Mucosa of rectum (tissue), 2 donors: ENCODE measurements at regions not wholly inside any gene's neighbourhood (a gene's known extent, or its start where the extent isn't known, plus 50 kb on each side); places are given as distances from the start of the nearest gene placed in this dataset.
A peak's percentile ranks its signal among the peaks of the same experiment; 100 is the strongest.

Source experiments
- H3K27ac ChIP-seq, 2 donors: one replicate each; pipeline ENCODE4 v1.7.0; 2013; ENCODE audit warnings: inconsistent platforms in 2 of 2, low read depth in 2 of 2, low read length in 2 of 2
- H3K27me3 ChIP-seq, 2 donors: one replicate each; pipeline ENCODE4 v1.7.0; 2013; ENCODE audit warnings: low read length in 2 of 2; ENCODE audit not compliant: control insufficient read depth in 2 of 2, insufficient read depth in 2 of 2
- H3K36me3 ChIP-seq, 2 donors: one replicate each; pipeline ENCODE4 v1.7.0; 2013; ENCODE audit warnings: low read length in 2 of 2; ENCODE audit not compliant: control insufficient read depth in 2 of 2, insufficient read depth in 2 of 2
- H3K4me1 ChIP-seq, 2 donors: one replicate each; pipeline ENCODE4 v1.7.0; 2013; ENCODE audit warnings: low read length in 2 of 2, mild to moderate bottlenecking in 1 of 2; ENCODE audit not compliant: control insufficient read depth in 2 of 2, insufficient read depth in 2 of 2
- H3K4me3 ChIP-seq, 2 donors: one replicate each; pipeline ENCODE4 v1.7.0; 2013; ENCODE audit warnings: low read length in 2 of 2
- H3K9ac ChIP-seq, 2 donors: one replicate each; pipeline ENCODE4 v1.7.0; 2013; ENCODE audit warnings: low read length in 2 of 2, low read depth in 1 of 2, mild to moderate bottlenecking in 1 of 2
- H3K9me3 ChIP-seq, 2 donors: one replicate each; pipeline ENCODE4 v1.7.0; 2013; ENCODE audit warnings: low read length in 2 of 2; ENCODE audit not compliant: control insufficient read depth in 2 of 2
- donor health status: healthy.
- donor health status: Normal muscosa, but diverticular disease.

- Histone ChIP-seq H3K27me3 (no peaks in the 10 kb centered on the region), H3K4me1 (no peaks in the 10 kb centered on the region), H3K9me3 (no peaks in the 10 kb centered on the region), H3K9ac (no peak overlapping the region), H3K27ac (peak overlapping the region in 1 of 2 donors; percentile 35), H3K4me3 (no peak overlapping the region), H3K36me3 (no peaks in the 10 kb centered on the region)
These were observed 278.9 kb upstream of the CD180 start for GRCh38 chr5:67475489-67475888.

- H3K4me3 ChIP-seq = no peak overlapping the region
- no peaks in the 10 kb centered on the region for H3K27me3 ChIP-seq
- H3K36me3 ChIP-seq = no peaks in the 10 kb centered on the region
- no peak overlapping the region for H3K9ac ChIP-seq
- no peak overlapping the region for H3K27ac ChIP-seq
- no peaks in the 10 kb centered on the region for H3K9me3 ChIP-seq
- H3K4me1 ChIP-seq = no peaks in the 10 kb centered on the region
These were observed 278.1 kb upstream of the CD180 start for GRCh38 chr5:67474597-67475238.

- no peak overlapping the region for H3K4me3 ChIP-seq
- H3K36me3 ChIP-seq = no peaks in the 10 kb centered on the region
- H3K9ac ChIP-seq = no peak overlapping the region
- H3K27me3 ChIP-seq = no peaks in the 10 kb centered on the region
- H3K27ac ChIP-seq = no peak overlapping the region
- no peaks in the 10 kb centered on the region for H3K9me3 ChIP-seq
- no peaks in the 10 kb centered on the region for H3K4me1 ChIP-seq
These were observed 270.5 kb upstream of the CD180 start for GRCh38 chr5:67467110-67467509.

GRCh38 chr5:67465537-67466207 is 269.1 kb upstream of the CD180 start:
- H3K27me3 ChIP-seq = no peaks in the 10 kb centered on the region
- H3K4me3 ChIP-seq = no peak overlapping the region
- no peak overlapping the region for H3K27ac ChIP-seq

GRCh38 chr5:67462147-67462546 is 265.5 kb upstream of the CD180 start:
- H3K27me3 ChIP-seq = no peaks in the 10 kb centered on the region
- H3K4me3 ChIP-seq = no peak overlapping the region
- H3K36me3 ChIP-seq = no peaks in the 10 kb centered on the region
- H3K9ac ChIP-seq = no peak overlapping the region
- H3K4me1 ChIP-seq = no peaks in the 10 kb centered on the region
- H3K9me3 ChIP-seq = no peaks in the 10 kb centered on the region
- no peak overlapping the region for H3K27ac ChIP-seq

More at GRCh38 chr5:67465537-67466207, 269.1 kb upstream of the CD180 start:
- H3K9me3 ChIP-seq = no peaks in the 10 kb centered on the region
- no peaks in the 10 kb centered on the region for H3K36me3 ChIP-seq
- no peaks in the 10 kb centered on the region for H3K4me1 ChIP-seq
- no peak overlapping the region for H3K9ac ChIP-seq

GRCh38 chr5:67459253-67459652 is 262.7 kb upstream of the CD180 start:
- H3K9me3 ChIP-seq = no peaks in the 10 kb centered on the region
- no peak overlapping the region for H3K9ac ChIP-seq
- H3K4me1 ChIP-seq = no peaks in the 10 kb centered on the region
- no peak overlapping the region for H3K27ac ChIP-seq
- no peaks in the 10 kb centered on the region for H3K27me3 ChIP-seq
- no peaks in the 10 kb centered on the region for H3K36me3 ChIP-seq
- no peak overlapping the region for H3K4me3 ChIP-seq

- Histone ChIP-seq H3K9me3 (no peaks in the 10 kb centered on the region), H3K4me3 (no peak overlapping the region), H3K4me1 (no peaks in the 10 kb centered on the region), H3K27me3 (no peaks in the 10 kb centered on the region), H3K36me3 (no peaks in the 10 kb centered on the region), H3K9ac (no peak overlapping the region), H3K27ac (no peak overlapping the region)
These were observed 259.4 kb upstream of the CD180 start for GRCh38 chr5:67455970-67456369.

GRCh38 chr5:67454957-67455561 is 258.5 kb upstream of the CD180 start:
- Histone ChIP-seq H3K9ac (no peak overlapping the region), H3K27ac (no peak overlapping the region), H3K27me3 (no peaks in the 10 kb centered on the region), H3K4me3 (no peak overlapping the region), H3K9me3 (no peaks in the 10 kb centered on the region), H3K36me3 (no peaks in the 10 kb centered on the region), H3K4me1 (no peaks in the 10 kb centered on the region)

- H3K4me3 ChIP-seq = no peak overlapping the region
- H3K4me1 ChIP-seq = no peaks in the 10 kb centered on the region
- H3K36me3 ChIP-seq = no peaks in the 10 kb centered on the region
- H3K9ac ChIP-seq = no peak overlapping the region
- no peaks in the 10 kb centered on the region for H3K9me3 ChIP-seq
- no peaks in the 10 kb centered on the region for H3K27me3 ChIP-seq
- H3K27ac ChIP-seq = no peak overlapping the region
These were observed 256.7 kb upstream of the CD180 start for GRCh38 chr5:67453111-67453905.
